ENCODE measurements at regions not wholly inside any gene's neighbourhood (a gene's known extent, or its start where the extent isn't known, plus 50 kb on each side); places are given as distances from the start of the nearest gene placed in this dataset.
"Not testable (repeated sequence)": the region's sequence is repeated elsewhere in the genome, so short reads cannot be mapped to it uniquely, and the experiment has no call there.

- DNase-seq (ENCODE audit: insufficient read length, low spot score), result no peak
- FAIRE-seq, result no peak
Measured at GRCh38 chr9:17083258-17083657, 51.6 kb upstream of the CNTLN start.

GRCh38 chr9:17082343-17083064 is 52.3 kb upstream of the CNTLN start:
- FAIRE-seq (no peak), DNase-seq (ENCODE audit: insufficient read length, low spot score) (peak; percentile 9)

GRCh38 chr9:17081814-17082213 is 53.0 kb upstream of the CNTLN start:
- DNase-seq (ENCODE audit: insufficient read length, low spot score), result no peak
- no peak for FAIRE-seq

- DNase-seq (ENCODE audit: insufficient read length, low spot score), result no peak
- no peak for FAIRE-seq
Measured at GRCh38 chr9:17081351-17081750, 53.5 kb upstream of the CNTLN start.

- FAIRE-seq, result no peak
- no peak for DNase-seq (ENCODE audit: insufficient read length, low spot score)
Measured at GRCh38 chr9:17075758-17076485, 58.9 kb upstream of the CNTLN start.

- FAIRE-seq (no peak), DNase-seq (ENCODE audit: insufficient read length, low spot score) (no peak)
Measured at GRCh38 chr9:17075146-17075757, 59.6 kb upstream of the CNTLN start.

- not testable (repeated sequence) for DNase-seq (ENCODE audit: insufficient read length, low spot score); FAIRE-seq
Measured at GRCh38 chr9:17072563-17072962, 62.3 kb upstream of the CNTLN start.

- FAIRE-seq, result no peak
- DNase-seq (ENCODE audit: insufficient read length, low spot score), result no peak
Measured at GRCh38 chr9:17068671-17069070, 66.2 kb upstream of the CNTLN start.

GRCh38 chr9:17065062-17065461 is 69.8 kb upstream of the CNTLN start:
- DNase-seq (ENCODE audit: insufficient read length, low spot score), result no peak

GRCh38 chr9:17064558-17064957 is 70.3 kb upstream of the CNTLN start:
- FAIRE-seq, result no peak
- DNase-seq (ENCODE audit: insufficient read length, low spot score), result no peak

More at GRCh38 chr9:17065062-17065461, 69.8 kb upstream of the CNTLN start:
- no peak for FAIRE-seq

- DNase-seq (ENCODE audit: insufficient read length, low spot score) (peak; percentile 36), FAIRE-seq (peak; percentile 79)
Measured at GRCh38 chr9:17063535-17064135, 71.2 kb upstream of the CNTLN start.

- FAIRE-seq, result no peak
- no peak for DNase-seq (ENCODE audit: insufficient read length, low spot score)
Measured at GRCh38 chr9:17062497-17062896, 72.3 kb upstream of the CNTLN start.

GRCh38 chr9:17060450-17060849 is 74.4 kb upstream of the CNTLN start:
- FAIRE-seq, result no peak

GRCh38 chr9:17059465-17059864 is 75.4 kb upstream of the CNTLN start:
- no peak for FAIRE-seq
- no peak for DNase-seq (ENCODE audit: insufficient read length, low spot score)

More at GRCh38 chr9:17060450-17060849, 74.4 kb upstream of the CNTLN start:
- DNase-seq (ENCODE audit: insufficient read length, low spot score), result no peak

GRCh38 chr9:17057729-17058128 is 77.1 kb upstream of the CNTLN start:
- no peak for DNase-seq (ENCODE audit: insufficient read length, low spot score)
- FAIRE-seq, result no peak

GRCh38 chr9:17052626-17053025 is 82.2 kb upstream of the CNTLN start:
- DNase-seq (ENCODE audit: insufficient read length, low spot score) (no peak), FAIRE-seq (no peak)

- no peak for FAIRE-seq
- no peak for DNase-seq (ENCODE audit: insufficient read length, low spot score)
Measured at GRCh38 chr9:17045381-17045940, 89.4 kb upstream of the CNTLN start.

- DNase-seq (ENCODE audit: insufficient read length, low spot score), result no peak
- FAIRE-seq, result no peak
Measured at GRCh38 chr9:17031546-17031945, 103.3 kb upstream of the CNTLN start.

- DNase-seq (ENCODE audit: insufficient read length, low spot score) (no peak), FAIRE-seq (no peak)
Measured at GRCh38 chr9:17025281-17025680, 109.6 kb upstream of the CNTLN start.

GRCh38 chr9:17024129-17024528 is 110.7 kb upstream of the CNTLN start:
- no peak for DNase-seq (ENCODE audit: insufficient read length, low spot score)
- FAIRE-seq, result no peak

- DNase-seq (ENCODE audit: insufficient read length, low spot score), result no peak
- no peak for FAIRE-seq
Measured at GRCh38 chr9:17021387-17021970, 113.4 kb upstream of the CNTLN start.
